ENCODE measurements at regions not wholly inside any gene's neighbourhood (a gene's known extent, or its start where the extent isn't known, plus 50 kb on each side); places are given as distances from the start of the nearest gene placed in this dataset.

DNA sequence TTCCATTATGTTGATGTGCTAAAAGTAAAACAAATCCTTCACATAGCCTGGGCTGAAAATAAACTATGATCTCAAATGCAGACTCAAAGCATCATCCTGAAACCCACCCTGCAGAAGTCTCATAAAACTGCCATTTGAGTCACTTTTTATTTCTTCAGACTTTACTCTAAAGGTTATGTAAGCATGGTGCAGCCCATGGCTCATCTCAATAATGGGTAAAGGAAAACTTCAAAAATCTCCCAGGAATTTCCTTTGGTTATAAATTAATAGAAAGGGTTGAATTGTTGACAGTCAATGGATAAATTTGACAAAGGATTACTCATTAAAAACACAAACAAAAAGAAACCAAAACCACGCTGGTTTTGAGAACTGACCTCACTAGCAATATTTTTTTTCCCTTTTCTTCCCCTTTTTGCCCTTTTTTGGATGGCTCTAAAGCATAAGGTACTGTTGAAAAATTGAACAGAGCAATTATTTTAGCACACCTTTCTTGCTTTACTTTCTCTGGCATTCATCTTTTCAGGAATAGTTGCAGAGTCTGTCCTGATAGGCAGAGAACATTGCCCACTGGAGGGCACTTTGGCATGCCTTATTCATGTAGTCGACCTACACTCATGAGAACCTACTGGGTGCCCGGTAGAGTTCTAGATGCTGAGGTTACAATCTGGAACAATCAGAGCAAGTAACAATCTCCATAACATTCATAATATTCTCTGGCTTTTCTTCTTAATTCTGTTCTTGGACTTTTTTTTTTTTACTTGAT, 191.4 kb downstream of the TMEM167A start:
- no peak for DNase-seq
- H3K4me3 ChIP-seq = no peak overlapping the region

DNA sequence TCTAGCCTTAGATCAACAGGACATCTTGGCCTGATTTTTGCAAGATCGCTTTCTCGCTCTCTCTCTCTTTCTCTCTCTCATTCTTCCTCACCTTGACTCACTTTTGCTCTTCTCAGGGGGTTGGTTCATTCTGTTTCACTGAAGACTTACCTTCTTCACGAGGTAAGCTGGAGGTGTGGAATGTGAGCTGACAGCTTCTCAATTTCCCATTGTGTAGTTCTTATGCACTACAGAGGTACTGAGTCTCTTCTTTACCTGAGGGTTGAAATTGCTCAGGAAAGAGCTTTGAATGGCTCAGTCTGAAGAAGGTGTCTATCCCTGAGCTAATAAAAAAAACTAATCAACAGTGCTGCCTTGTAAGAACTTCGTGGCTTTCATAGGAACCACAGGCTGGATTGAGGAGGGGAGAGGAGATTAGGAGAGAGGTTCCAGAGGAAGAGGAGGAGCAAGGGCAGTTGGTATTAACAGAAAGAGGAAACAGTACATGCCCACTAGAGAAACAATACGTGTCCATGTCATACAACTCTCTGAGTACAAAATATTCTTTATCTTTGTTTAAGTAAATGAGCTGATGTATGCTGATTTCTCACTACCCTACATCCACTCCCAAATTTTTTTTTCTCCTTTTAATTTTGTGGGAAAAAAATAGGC, 192.2 kb downstream of the TMEM167A start:
- 64 to 65% methylated on average over 5 of the region's 5 CpGs for WGBS, 2 donors
- H3K4me3 ChIP-seq = no peak overlapping the region
- no peak overlapping the region for H3K9ac ChIP-seq (ENCODE audit: insufficient read depth in 1 of 2, low read length in 2 of 2)
- H3K4me1 ChIP-seq (ENCODE audit: control insufficient read depth in 5 of 5, insufficient read depth in 5 of 5, low read length in 5 of 5) = no peaks in the 10 kb centered on the region
- H3K27me3 ChIP-seq (ENCODE audit: control insufficient read depth in 3 of 3, insufficient read depth in 3 of 3, low read length in 2 of 3) = no peaks in the 10 kb centered on the region
- ATAC-seq (ENCODE audit: insufficient read depth, low FRiP score) = no peak
- peaks cover 0 to 6% (median 4%) of the 10 kb centered on the region in 4 donors for H3K9me3 ChIP-seq (ENCODE audit: control insufficient read depth in 4 of 4, insufficient read depth in 3 of 4, low read length in 3 of 4)
- TF ChIP-seq, protein P1, sequence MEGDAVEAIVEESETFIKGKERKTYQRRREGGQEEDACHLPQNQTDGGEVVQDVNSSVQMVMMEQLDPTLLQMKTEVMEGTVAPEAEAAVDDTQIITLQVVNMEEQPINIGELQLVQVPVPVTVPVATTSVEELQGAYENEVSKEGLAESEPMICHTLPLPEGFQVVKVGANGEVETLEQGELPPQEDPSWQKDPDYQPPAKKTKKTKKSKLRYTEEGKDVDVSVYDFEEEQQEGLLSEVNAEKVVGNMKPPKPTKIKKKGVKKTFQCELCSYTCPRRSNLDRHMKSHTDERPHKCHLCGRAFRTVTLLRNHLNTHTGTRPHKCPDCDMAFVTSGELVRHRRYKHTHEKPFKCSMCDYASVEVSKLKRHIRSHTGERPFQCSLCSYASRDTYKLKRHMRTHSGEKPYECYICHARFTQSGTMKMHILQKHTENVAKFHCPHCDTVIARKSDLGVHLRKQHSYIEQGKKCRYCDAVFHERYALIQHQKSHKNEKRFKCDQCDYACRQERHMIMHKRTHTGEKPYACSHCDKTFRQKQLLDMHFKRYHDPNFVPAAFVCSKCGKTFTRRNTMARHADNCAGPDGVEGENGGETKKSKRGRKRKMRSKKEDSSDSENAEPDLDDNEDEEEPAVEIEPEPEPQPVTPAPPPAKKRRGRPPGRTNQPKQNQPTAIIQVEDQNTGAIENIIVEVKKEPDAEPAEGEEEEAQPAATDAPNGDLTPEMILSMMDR (IDR thresholded peaks at IDR 0.05; ENCODE audit: control extremely low read depth, extremely low read depth) = no peak
- H3K27ac ChIP-seq (ENCODE audit: low read depth in 1 of 2, low read length in 1 of 2) = no peak overlapping the region
- H3K36me3 ChIP-seq (ENCODE audit: control insufficient read depth in 4 of 4, insufficient read depth in 4 of 4, low read length in 4 of 4) = no peaks in the 10 kb centered on the region
- no peak for DNase-seq

More for the DNA sequence above, 191.4 kb downstream of the TMEM167A start:
- no peak for ATAC-seq (ENCODE audit: insufficient read depth, low FRiP score)
- no peaks in the 10 kb centered on the region for H3K4me1 ChIP-seq (ENCODE audit: control insufficient read depth in 5 of 5, insufficient read depth in 5 of 5, low read length in 5 of 5)
- WGBS, 2 donors = 57 to 62% methylated on average over 3 of the region's 3 CpGs
- no peaks in the 10 kb centered on the region for H3K36me3 ChIP-seq (ENCODE audit: control insufficient read depth in 4 of 4, insufficient read depth in 4 of 4, low read length in 4 of 4)
- no peak overlapping the region for H3K27ac ChIP-seq (ENCODE audit: low read depth in 1 of 2, low read length in 1 of 2)
- no peaks in the 10 kb centered on the region for H3K27me3 ChIP-seq (ENCODE audit: control insufficient read depth in 3 of 3, insufficient read depth in 3 of 3, low read length in 2 of 3)
- TF ChIP-seq, protein P1 (IDR thresholded peaks at IDR 0.05; ENCODE audit: control extremely low read depth, extremely low read depth) = no peak
- H3K9ac ChIP-seq (ENCODE audit: insufficient read depth in 1 of 2, low read length in 2 of 2) = no peak overlapping the region
- peaks cover 0 to under 1% (median 0%) of the 10 kb centered on the region in 4 donors for H3K9me3 ChIP-seq (ENCODE audit: control insufficient read depth in 4 of 4, insufficient read depth in 3 of 4, low read length in 3 of 4)

DNA sequence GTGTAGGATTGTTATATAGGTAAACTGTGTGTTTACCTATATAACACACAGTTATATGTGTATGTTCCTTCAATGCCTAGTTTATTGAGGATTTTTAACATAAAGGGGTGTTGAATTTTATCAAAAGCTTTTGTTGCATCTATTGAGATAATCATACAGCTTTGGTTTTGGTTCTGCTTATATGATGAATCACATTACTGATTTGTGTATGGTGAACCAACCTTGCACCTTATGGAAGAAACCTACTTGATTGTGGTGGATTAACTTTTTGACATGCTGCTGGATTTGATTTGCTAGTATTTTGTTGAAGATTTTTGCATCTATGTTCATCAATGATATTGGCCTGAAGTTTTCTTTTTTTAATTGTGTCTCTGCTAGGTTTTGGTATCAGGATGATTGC, 194.9 kb downstream of the TMEM167A start:
- Histone ChIP-seq H3K9ac (ENCODE audit: insufficient read depth in 1 of 2, low read length in 2 of 2) (no peak overlapping the region), H3K27ac (ENCODE audit: low read depth in 1 of 2, low read length in 1 of 2) (no peak overlapping the region), H3K4me1 (ENCODE audit: control insufficient read depth in 5 of 5, insufficient read depth in 5 of 5, low read length in 5 of 5) (no peaks in the 10 kb centered on the region), H3K36me3 (ENCODE audit: control insufficient read depth in 4 of 4, insufficient read depth in 4 of 4, low read length in 4 of 4) (no peaks in the 10 kb centered on the region), H3K4me3 (no peak overlapping the region), H3K27me3 (ENCODE audit: control insufficient read depth in 3 of 3, insufficient read depth in 3 of 3, low read length in 2 of 3) (no peaks in the 10 kb centered on the region), H3K9me3 (ENCODE audit: control insufficient read depth in 4 of 4, insufficient read depth in 3 of 4, low read length in 3 of 4) (peaks cover 0 to 10% (median 5%) of the 10 kb centered on the region in 4 donors)
- TF ChIP-seq, protein P1 (IDR thresholded peaks at IDR 0.05; ENCODE audit: control extremely low read depth, extremely low read depth) = no peak
- ATAC-seq (ENCODE audit: insufficient read depth, low FRiP score) (no peak), DNase-seq (no peak)
